ENCODE measurements at regions not wholly inside any gene's neighbourhood (a gene's known extent, or its start where the extent isn't known, plus 50 kb on each side); places are given as distances from the start of the nearest gene placed in this dataset.
A peak's percentile ranks its signal among the peaks of the same experiment; 100 is the strongest.

DNA sequence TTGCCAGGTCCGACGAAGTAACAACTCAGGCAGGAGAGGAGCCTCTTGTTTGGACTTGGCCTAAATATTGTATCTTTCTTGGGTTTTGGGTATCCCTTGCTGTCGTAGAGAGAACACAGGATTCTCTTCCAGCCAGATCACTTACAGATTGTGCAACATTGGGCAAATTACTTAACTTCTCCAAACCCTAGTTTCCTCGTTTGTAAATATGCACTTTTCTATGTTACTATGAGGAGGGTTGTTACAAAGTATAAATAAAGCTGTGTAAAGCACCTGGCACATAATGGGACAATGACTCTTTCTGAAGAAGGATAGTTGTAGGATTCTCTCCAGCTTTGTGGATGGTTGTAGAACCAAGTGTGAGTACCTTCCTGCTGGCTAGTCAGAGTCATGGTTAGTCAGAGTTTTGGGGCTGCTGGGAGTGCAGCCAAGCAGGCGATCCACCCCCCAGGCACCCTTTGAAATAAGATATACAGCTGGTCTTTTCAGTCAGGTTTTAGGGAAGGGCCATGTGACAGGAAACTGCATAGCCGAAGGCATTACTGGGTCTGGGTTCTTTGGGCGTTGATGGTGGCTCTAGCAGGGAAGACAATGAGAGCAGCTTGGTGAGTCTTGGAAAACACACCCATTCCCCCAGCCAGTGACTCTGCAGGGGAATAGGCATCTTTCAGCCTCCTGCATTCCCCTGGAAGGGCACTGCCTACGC is 49.9 kb upstream of the GDNF start:
- ChIA-PET RAD21 (ENCODE audit: low non-redundant PET in 1 of 2, low total read pairs in 2 of 2, uncharacterized antibody in 2 of 2, unreplicated experiment in 2 of 2) (no interaction called here), CTCF (no interaction called here), POLR2A (no interaction called here)
- intact Hi-C loops (cut with micrococcal nuclease) = no loop called here
- DNase-seq (ENCODE audit: low read depth, low spot score) (peak; percentile 18), ATAC-seq (peak; percentile 69)
- Histone ChIP-seq H3K27ac (ENCODE audit: low read depth, low read length) (no peak overlapping the region), H3K4me2 (ENCODE audit: low read length) (peak overlapping the region; percentile 54), H3K4me1 (ENCODE audit: control insufficient read depth in 1 of 2, insufficient read depth in 2 of 2, low read length in 2 of 2) (peaks cover 0 to 25% of the 10 kb centered on the region in 2 experiments; a peak in 2 of 4 replicates), H3K9ac (ENCODE audit: low read length) (no peak overlapping the region), H3K9me3 (ENCODE audit: control insufficient read depth in 1 of 2, insufficient read depth in 1 of 2, low read depth in 1 of 2, low read length in 2 of 2) (no peaks in the 10 kb centered on the region), H3K4me3 (replicated peaks in 1 of 2; ENCODE audit: low read depth in 1 of 2, low read length in 2 of 2) (peak overlapping the region in 1 of 2 experiments; percentile 6; a peak in 1 of 4 replicates), H3K36me3 (ENCODE audit: control insufficient read depth in 1 of 2, insufficient read depth in 2 of 2, low read length in 2 of 2) (no peaks in the 10 kb centered on the region), H3K27me3 (ENCODE audit: insufficient read depth, low read length) (no peaks in the 10 kb centered on the region), H2AFZ (ENCODE audit: low read depth, low read length, poor library complexity, severe bottlenecking) (no peak overlapping the region), H3K9me2 (ENCODE audit: insufficient read depth) (no peaks in the 10 kb centered on the region), H3K79me2 (ENCODE audit: insufficient read depth, low read length) (no peaks in the 10 kb centered on the region), H4K20me1 (ENCODE audit: insufficient read depth) (no peaks in the 10 kb centered on the region)
- BruUV-seq (replicated peaks) = no TSS peak
- no peak for TF ChIP-seq EGR1 (IDR thresholded peaks at IDR 0.05; ENCODE audit: low read depth)
- TF ChIP-seq, protein P1, sequence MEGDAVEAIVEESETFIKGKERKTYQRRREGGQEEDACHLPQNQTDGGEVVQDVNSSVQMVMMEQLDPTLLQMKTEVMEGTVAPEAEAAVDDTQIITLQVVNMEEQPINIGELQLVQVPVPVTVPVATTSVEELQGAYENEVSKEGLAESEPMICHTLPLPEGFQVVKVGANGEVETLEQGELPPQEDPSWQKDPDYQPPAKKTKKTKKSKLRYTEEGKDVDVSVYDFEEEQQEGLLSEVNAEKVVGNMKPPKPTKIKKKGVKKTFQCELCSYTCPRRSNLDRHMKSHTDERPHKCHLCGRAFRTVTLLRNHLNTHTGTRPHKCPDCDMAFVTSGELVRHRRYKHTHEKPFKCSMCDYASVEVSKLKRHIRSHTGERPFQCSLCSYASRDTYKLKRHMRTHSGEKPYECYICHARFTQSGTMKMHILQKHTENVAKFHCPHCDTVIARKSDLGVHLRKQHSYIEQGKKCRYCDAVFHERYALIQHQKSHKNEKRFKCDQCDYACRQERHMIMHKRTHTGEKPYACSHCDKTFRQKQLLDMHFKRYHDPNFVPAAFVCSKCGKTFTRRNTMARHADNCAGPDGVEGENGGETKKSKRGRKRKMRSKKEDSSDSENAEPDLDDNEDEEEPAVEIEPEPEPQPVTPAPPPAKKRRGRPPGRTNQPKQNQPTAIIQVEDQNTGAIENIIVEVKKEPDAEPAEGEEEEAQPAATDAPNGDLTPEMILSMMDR (IDR thresholded peaks at IDR 0.05 in 2 of 3, conservative IDR thresholded peaks at IDR 0.05 in 1 of 3; ENCODE audit: borderline replicate concordance in 1 of 3, insufficient read depth in 1 of 3, low read depth in 2 of 3, low read length in 2 of 3) = no peak
- TF ChIP-seq CEBPB (IDR thresholded peaks at IDR 0.05; ENCODE audit: low read depth) = no peak
- no peak for TF ChIP-seq ELF1 (IDR thresholded peaks at IDR 0.05; ENCODE audit: borderline replicate concordance, low read depth)
- peak; percentile 88 for TF ChIP-seq TCF7L2 (IDR thresholded peaks at IDR 0.05; ENCODE audit: borderline replicate concordance, extremely low read depth, insufficient read depth, insufficient read length)
- TF ChIP-seq CBX3 (IDR thresholded peaks at IDR 0.05; ENCODE audit: low read depth) = peak; percentile 69; the same call in 1 of the 2 replicates
- TF ChIP-seq FOSL1 (IDR thresholded peaks at IDR 0.05; ENCODE audit: low read depth) = peak; percentile 66
- TF ChIP-seq YY1 (IDR thresholded peaks at IDR 0.05; ENCODE audit: extremely low read depth, insufficient replicate concordance, low read depth, low read length) = no peak
- no peak for TF ChIP-seq EZH2 (IDR thresholded peaks at IDR 0.05)
- TF ChIP-seq ZNF274 (IDR thresholded peaks at IDR 0.05; ENCODE audit: low read depth, low read length) = no peak
- no peak for TF ChIP-seq EZH2phosphoT487 (IDR thresholded peaks at IDR 0.05; ENCODE audit: borderline replicate concordance)
- TF ChIP-seq, protein P2, sequence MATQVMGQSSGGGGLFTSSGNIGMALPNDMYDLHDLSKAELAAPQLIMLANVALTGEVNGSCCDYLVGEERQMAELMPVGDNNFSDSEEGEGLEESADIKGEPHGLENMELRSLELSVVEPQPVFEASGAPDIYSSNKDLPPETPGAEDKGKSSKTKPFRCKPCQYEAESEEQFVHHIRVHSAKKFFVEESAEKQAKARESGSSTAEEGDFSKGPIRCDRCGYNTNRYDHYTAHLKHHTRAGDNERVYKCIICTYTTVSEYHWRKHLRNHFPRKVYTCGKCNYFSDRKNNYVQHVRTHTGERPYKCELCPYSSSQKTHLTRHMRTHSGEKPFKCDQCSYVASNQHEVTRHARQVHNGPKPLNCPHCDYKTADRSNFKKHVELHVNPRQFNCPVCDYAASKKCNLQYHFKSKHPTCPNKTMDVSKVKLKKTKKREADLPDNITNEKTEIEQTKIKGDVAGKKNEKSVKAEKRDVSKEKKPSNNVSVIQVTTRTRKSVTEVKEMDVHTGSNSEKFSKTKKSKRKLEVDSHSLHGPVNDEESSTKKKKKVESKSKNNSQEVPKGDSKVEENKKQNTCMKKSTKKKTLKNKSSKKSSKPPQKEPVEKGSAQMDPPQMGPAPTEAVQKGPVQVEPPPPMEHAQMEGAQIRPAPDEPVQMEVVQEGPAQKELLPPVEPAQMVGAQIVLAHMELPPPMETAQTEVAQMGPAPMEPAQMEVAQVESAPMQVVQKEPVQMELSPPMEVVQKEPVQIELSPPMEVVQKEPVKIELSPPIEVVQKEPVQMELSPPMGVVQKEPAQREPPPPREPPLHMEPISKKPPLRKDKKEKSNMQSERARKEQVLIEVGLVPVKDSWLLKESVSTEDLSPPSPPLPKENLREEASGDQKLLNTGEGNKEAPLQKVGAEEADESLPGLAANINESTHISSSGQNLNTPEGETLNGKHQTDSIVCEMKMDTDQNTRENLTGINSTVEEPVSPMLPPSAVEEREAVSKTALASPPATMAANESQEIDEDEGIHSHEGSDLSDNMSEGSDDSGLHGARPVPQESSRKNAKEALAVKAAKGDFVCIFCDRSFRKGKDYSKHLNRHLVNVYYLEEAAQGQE (IDR thresholded peaks at IDR 0.05; ENCODE audit: low read depth) = no peak
- no peak for TF ChIP-seq POLR2A (IDR thresholded peaks at IDR 0.05; ENCODE audit: borderline replicate concordance, extremely low read depth, insufficient read depth, insufficient read length)
- TF ChIP-seq RAD21 (IDR thresholded peaks at IDR 0.05; ENCODE audit: low read depth) = no peak
- TF ChIP-seq, protein P3, sequence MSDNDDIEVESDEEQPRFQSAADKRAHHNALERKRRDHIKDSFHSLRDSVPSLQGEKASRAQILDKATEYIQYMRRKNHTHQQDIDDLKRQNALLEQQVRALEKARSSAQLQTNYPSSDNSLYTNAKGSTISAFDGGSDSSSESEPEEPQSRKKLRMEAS (IDR thresholded peaks at IDR 0.05) = peak; percentile 57
- TF ChIP-seq, protein P4, sequence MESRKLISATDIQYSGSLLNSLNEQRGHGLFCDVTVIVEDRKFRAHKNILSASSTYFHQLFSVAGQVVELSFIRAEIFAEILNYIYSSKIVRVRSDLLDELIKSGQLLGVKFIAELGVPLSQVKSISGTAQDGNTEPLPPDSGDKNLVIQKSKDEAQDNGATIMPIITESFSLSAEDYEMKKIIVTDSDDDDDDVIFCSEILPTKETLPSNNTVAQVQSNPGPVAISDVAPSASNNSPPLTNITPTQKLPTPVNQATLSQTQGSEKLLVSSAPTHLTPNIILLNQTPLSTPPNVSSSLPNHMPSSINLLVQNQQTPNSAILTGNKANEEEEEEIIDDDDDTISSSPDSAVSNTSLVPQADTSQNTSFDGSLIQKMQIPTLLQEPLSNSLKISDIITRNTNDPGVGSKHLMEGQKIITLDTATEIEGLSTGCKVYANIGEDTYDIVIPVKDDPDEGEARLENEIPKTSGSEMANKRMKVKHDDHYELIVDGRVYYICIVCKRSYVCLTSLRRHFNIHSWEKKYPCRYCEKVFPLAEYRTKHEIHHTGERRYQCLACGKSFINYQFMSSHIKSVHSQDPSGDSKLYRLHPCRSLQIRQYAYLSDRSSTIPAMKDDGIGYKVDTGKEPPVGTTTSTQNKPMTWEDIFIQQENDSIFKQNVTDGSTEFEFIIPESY (IDR thresholded peaks at IDR 0.05; ENCODE audit: extremely low read depth, insufficient replicate concordance, low read length) = no peak
- TF ChIP-seq, protein P5, sequence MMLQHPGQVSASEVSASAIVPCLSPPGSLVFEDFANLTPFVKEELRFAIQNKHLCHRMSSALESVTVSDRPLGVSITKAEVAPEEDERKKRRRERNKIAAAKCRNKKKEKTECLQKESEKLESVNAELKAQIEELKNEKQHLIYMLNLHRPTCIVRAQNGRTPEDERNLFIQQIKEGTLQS (IDR thresholded peaks at IDR 0.05) = no peak
- no peak for TF ChIP-seq SRF (IDR thresholded peaks at IDR 0.05; ENCODE audit: low read depth)
- peak; percentile 42; the same call in 1 of the 2 replicates for TF ChIP-seq SP1 (IDR thresholded peaks at IDR 0.05; ENCODE audit: low read depth)
- no peak for TF ChIP-seq ZFX (IDR thresholded peaks at IDR 0.05)
